ENCODE measurements at regions not wholly inside any gene's neighbourhood (a gene's known extent, or its start where the extent isn't known, plus 50 kb on each side); places are given as distances from the start of the nearest gene placed in this dataset.

DNA sequence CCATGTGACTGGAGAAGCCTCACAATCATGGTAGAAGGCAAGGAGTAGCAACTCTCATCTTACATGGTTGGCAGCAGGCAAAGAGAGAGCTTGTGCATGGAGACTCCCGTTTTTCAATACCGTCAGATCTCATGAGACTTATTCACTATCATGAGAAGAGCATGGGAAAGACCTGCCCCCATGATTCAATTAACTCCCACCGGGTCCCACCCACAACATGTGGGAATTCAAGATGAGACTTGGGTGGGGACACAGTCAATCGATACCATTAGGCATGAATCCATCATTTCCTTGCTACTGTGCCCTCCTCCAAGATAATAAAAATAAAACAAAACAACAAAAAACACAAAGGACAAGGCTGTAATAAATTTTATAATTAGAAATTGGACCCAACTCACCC is 384.7 kb upstream of the MEIS2 start:
- TF ChIP-seq, protein P1, sequence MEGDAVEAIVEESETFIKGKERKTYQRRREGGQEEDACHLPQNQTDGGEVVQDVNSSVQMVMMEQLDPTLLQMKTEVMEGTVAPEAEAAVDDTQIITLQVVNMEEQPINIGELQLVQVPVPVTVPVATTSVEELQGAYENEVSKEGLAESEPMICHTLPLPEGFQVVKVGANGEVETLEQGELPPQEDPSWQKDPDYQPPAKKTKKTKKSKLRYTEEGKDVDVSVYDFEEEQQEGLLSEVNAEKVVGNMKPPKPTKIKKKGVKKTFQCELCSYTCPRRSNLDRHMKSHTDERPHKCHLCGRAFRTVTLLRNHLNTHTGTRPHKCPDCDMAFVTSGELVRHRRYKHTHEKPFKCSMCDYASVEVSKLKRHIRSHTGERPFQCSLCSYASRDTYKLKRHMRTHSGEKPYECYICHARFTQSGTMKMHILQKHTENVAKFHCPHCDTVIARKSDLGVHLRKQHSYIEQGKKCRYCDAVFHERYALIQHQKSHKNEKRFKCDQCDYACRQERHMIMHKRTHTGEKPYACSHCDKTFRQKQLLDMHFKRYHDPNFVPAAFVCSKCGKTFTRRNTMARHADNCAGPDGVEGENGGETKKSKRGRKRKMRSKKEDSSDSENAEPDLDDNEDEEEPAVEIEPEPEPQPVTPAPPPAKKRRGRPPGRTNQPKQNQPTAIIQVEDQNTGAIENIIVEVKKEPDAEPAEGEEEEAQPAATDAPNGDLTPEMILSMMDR (IDR thresholded peaks at IDR 0.05) = no peak
- no peak for TF ChIP-seq EP300 (IDR thresholded peaks at IDR 0.05; ENCODE audit: low read depth)
- no peak for TF ChIP-seq POLR2A (IDR thresholded peaks at IDR 0.05)
